IMR-90 (cell line): ENCODE measurements at regions not wholly inside any gene's neighbourhood (a gene's known extent, or its start where the extent isn't known, plus 50 kb on each side); places are given as distances from the start of the nearest gene placed in this dataset.

ENCODE experiments used
- ATAC-seq: fragments of 200-7000 bp; cut with Tn5 transposase; 2 replicates; pipeline ENCODE4 v1.9.1; 2020; ENCODE audit warnings: low read depth, mild to moderate bottlenecking, moderate library complexity
- BruUV-seq: library from RNA; stranded (reverse); fragments of 400-500 nt; replicated peaks from 2 replicates; lab custom pipeline; 2021; lab: Mats Ljungman, UMichigan
- CTCF ChIA-PET: fragments of 300-600 bp; formaldehyde crosslinking; extraction: SDS; loops from one replicate; lab custom pipeline; 2021; ENCODE audit warnings: antibody characterized with exemption; lab: Yijun Ruan, JAX
- POLR2A ChIA-PET: fragments of 300-600 bp; sonication (Branson Sonifier 250); formaldehyde crosslinking; loops from one replicate; lab custom pipeline; 2022; ENCODE audit warnings: antibody characterized with exemption; ENCODE audit not compliant: unreplicated experiment; lab: Charles Lee
- DNase-seq: peaks from one replicate; pipeline ENCODE4 v3.0.0; 2013
- H2AFZ ChIP-seq: replicated peaks from 2 replicates; pipeline ENCODE3; 2013; ENCODE audit warnings: low read length, mild to moderate bottlenecking; ENCODE audit not compliant: poor library complexity
- H2AK5ac ChIP-seq: 2 replicates; pipeline ENCODE4 v1.6.1; 2013; ENCODE audit warnings: low read depth, low read length, inconsistent platforms
- H2AK9ac ChIP-seq: replicated peaks from 2 replicates; pipeline ENCODE3; 2013; ENCODE audit warnings: mild to moderate bottlenecking, low read depth, low read length, moderate library complexity; ENCODE audit not compliant: poor library complexity
- H2BK120ac ChIP-seq: 2 replicates; pipeline ENCODE4 v1.6.1; 2013; ENCODE audit warnings: low read depth, low read length, inconsistent platforms
- H2BK15ac ChIP-seq: 3 replicates; pipeline ENCODE4 v1.6.1; 2013; ENCODE audit warnings: low read depth, low read length, inconsistent platforms
- H2BK20ac ChIP-seq: 2 replicates; pipeline ENCODE4 v1.6.1; 2013; ENCODE audit warnings: low read depth, mild to moderate bottlenecking, inconsistent platforms, low read length, moderate library complexity
- H2BK5ac ChIP-seq: 2 replicates; pipeline ENCODE4 v1.6.1; 2013; ENCODE audit warnings: mild to moderate bottlenecking, low read depth, low read length, inconsistent platforms; ENCODE audit not compliant: poor library complexity, severe bottlenecking
- H3K14ac ChIP-seq: replicated peaks from 2 replicates; pipeline ENCODE4 v1.6.1; 2013; ENCODE audit warnings: low read depth, low read length, inconsistent platforms
- H3K18ac ChIP-seq: 2 replicates; pipeline ENCODE4 v1.6.1; 2013; ENCODE audit warnings: low read depth, low read length, control low read depth
- H3K23ac ChIP-seq: 2 replicates; pipeline ENCODE4 v1.6.1; 2013; ENCODE audit warnings: low read depth, low read length, inconsistent platforms
- H3K27ac ChIP-seq: 2 replicates; pipeline ENCODE4 v1.5.1; 2013; ENCODE audit warnings: mild to moderate bottlenecking, control low read depth, low read length; ENCODE audit not compliant: insufficient read depth
- H3K27me3 ChIP-seq: 2 replicates; pipeline ENCODE4 v1.6.1; 2013; ENCODE audit warnings: low read length; ENCODE audit not compliant: control insufficient read depth, insufficient read depth
- H3K36me3 ChIP-seq: 2 replicates; pipeline ENCODE4 v1.6.1; 2013; ENCODE audit warnings: low read length, mixed read lengths; ENCODE audit not compliant: control insufficient read depth, insufficient read depth
- H3K4ac ChIP-seq: 2 replicates; pipeline ENCODE4 v1.6.1; 2013; ENCODE audit warnings: low read depth, low read length, inconsistent platforms
- H3K4me1 ChIP-seq: 2 replicates; pipeline ENCODE4 v1.6.1; 2013; ENCODE audit warnings: low read length, mixed read lengths; ENCODE audit not compliant: control insufficient read depth, insufficient read depth
- H3K4me2 ChIP-seq: 2 replicates; pipeline ENCODE4 v1.6.1; 2013; ENCODE audit warnings: low read depth, mild to moderate bottlenecking, control low read depth, low read length, moderate library complexity
- H3K4me3 ChIP-seq: 2 replicates; pipeline ENCODE4 v1.5.1; 2013; ENCODE audit warnings: low read depth, mild to moderate bottlenecking, control low read depth, low read length, moderate library complexity; ENCODE audit not compliant: insufficient read depth
- H3K56ac ChIP-seq: 2 replicates; pipeline ENCODE4 v1.6.1; 2013; ENCODE audit warnings: low read length, inconsistent platforms; ENCODE audit not compliant: insufficient read depth; ENCODE audit errors: extremely low read depth
- H3K79me1 ChIP-seq, 2 experiments: 2 replicates each; pipeline ENCODE4 v1.6.1; 2013; ENCODE audit warnings: low read length in 2 of 2, inconsistent platforms in 1 of 2, low read depth in 1 of 2
- H3K9ac ChIP-seq: 2 replicates; pipeline ENCODE4 v1.6.1; 2013; ENCODE audit warnings: low read depth, low read length, control low read depth
- H3K9me1 ChIP-seq: 2 replicates; pipeline ENCODE4 v1.6.1; 2013; ENCODE audit warnings: low read length, inconsistent platforms; ENCODE audit not compliant: insufficient read depth
- H3K9me3 ChIP-seq: 2 replicates; pipeline ENCODE4 v1.6.1; 2013; ENCODE audit warnings: low read length; ENCODE audit not compliant: control insufficient read depth, insufficient read depth
- H4K20me1 ChIP-seq: 2 replicates; pipeline ENCODE4 v1.6.1; 2013; ENCODE audit warnings: low read length, inconsistent platforms; ENCODE audit not compliant: insufficient read depth
- H4K5ac ChIP-seq: 2 replicates; pipeline ENCODE4 v1.6.1; 2013; ENCODE audit warnings: mild to moderate bottlenecking, low read depth, low read length, control low read depth
- H4K8ac ChIP-seq, 2 experiments: 2 replicates each; pipeline ENCODE4 v1.6.1; 2013; ENCODE audit warnings: low read depth in 2 of 2, low read length in 2 of 2, control low read depth in 1 of 2, inconsistent platforms in 1 of 2
- H4K91ac ChIP-seq: 2 replicates; pipeline ENCODE4 v1.6.1; 2013; ENCODE audit warnings: low read depth, low read length, inconsistent platforms; ENCODE audit not compliant: insufficient read depth
- BHLHE40 ChIP-seq: fragments of 150-350 bp; IDR thresholded peaks from 2 replicates; pipeline ENCODE4 v1.6.1; 2016; ENCODE audit warnings: mild to moderate bottlenecking, low read depth, low read length
- CEBPB ChIP-seq: IDR thresholded peaks from 2 replicates; pipeline ENCODE4 v1.6.1; 2012; ENCODE audit warnings: low read depth, low read length, improper control_type of control experiment
- CHD1 ChIP-seq: IDR thresholded peaks from 2 replicates; pipeline ENCODE4 v1.6.1; 2012; ENCODE audit warnings: low read depth, low read length, improper control_type of control experiment
- CTCF ChIP-seq: conservative IDR thresholded peaks from 2 replicates; pipeline ENCODE4 v1.5.1; 2012; ENCODE audit warnings: mild to moderate bottlenecking, low read depth, low read length, improper control_type of control experiment
- ELK1 ChIP-seq: fragments of 150-350 bp; IDR thresholded peaks from 2 replicates; pipeline ENCODE4 v1.6.1; 2016; ENCODE audit warnings: low read depth, mild to moderate bottlenecking, low read length, moderate library complexity, borderline replicate concordance
- FOS ChIP-seq: fragments of 150-350 bp; IDR thresholded peaks from 2 replicates; pipeline ENCODE4 v1.6.1; 2016; ENCODE audit warnings: low read depth, low read length
- MAFK ChIP-seq: IDR thresholded peaks from 2 replicates; pipeline ENCODE4 v1.6.1; 2012; ENCODE audit warnings: low read depth, low read length, improper control_type of control experiment
- MAZ ChIP-seq: IDR thresholded peaks from 2 replicates; pipeline ENCODE4 v1.6.1; 2012; ENCODE audit warnings: low read depth, mild to moderate bottlenecking, low read length, improper control_type of control experiment, moderate library complexity, borderline replicate concordance
- MXI1 ChIP-seq: IDR thresholded peaks from 2 replicates; pipeline ENCODE4 v1.6.1; 2012; ENCODE audit warnings: low read depth, mild to moderate bottlenecking, low read length, moderate library complexity, borderline replicate concordance
- NFE2L2 ChIP-seq: fragments of 150-350 bp; IDR thresholded peaks from 2 replicates; pipeline ENCODE4 v1.6.1; 2016; ENCODE audit warnings: low read depth, mild to moderate bottlenecking, low read length
- POLR2A ChIP-seq: IDR thresholded peaks from 2 replicates; pipeline ENCODE4 v1.6.1; 2012; ENCODE audit warnings: mild to moderate bottlenecking, low read depth, low read length
- RAD21 ChIP-seq: IDR thresholded peaks from 2 replicates; pipeline ENCODE4 v1.6.1; 2012; ENCODE audit warnings: low read length, improper control_type of control experiment
- RCOR1 ChIP-seq: IDR thresholded peaks from 2 replicates; pipeline ENCODE4 v1.6.1; 2012; ENCODE audit warnings: mild to moderate bottlenecking, low read length, improper control_type of control experiment; ENCODE audit not compliant: insufficient replicate concordance
- RFX5 ChIP-seq: IDR thresholded peaks from 2 replicates; pipeline ENCODE4 v1.8.0; 2012; ENCODE audit warnings: low read depth, mild to moderate bottlenecking, low read length, moderate library complexity
- SMC3 ChIP-seq: fragments of 150-350 bp; IDR thresholded peaks from 2 replicates; pipeline ENCODE4 v1.6.1; 2016; ENCODE audit warnings: low read depth, mild to moderate bottlenecking, antibody characterized with exemption, low read length, moderate library complexity
- WGBS, 2 experiments: methylation state at CpG; one replicate each; pipeline versions ENCODE4 v1.1.5 to v1.1.7; 2013; ENCODE audit warnings: missing lambda C conversion rate in 2 of 2; ENCODE audit not compliant: insufficient read length in 1 of 2; ENCODE audit errors: extremely low coverage in 2 of 2; 5-methylcytosine and 5-hydroxymethylcytosine counted together
- dilution Hi-C: fragments of 300-500 bp; cut with HindIII; formaldehyde crosslinking; loops from one replicate; pipeline ENCODE4 v1.14.3; 2018; ENCODE audit warnings: low sequenced_read_pairs; ENCODE audit not compliant: unreplicated experiment
- in situ Hi-C: fragments of 300-500 bp; cut with MboI; formaldehyde crosslinking; loops from 3 replicates; pipeline ENCODE4 v1.14.3; 2019; ENCODE audit warnings: low sequenced_read_pairs, inconsistent platforms, mixed read lengths
- intact Hi-C: fragments of 100-400 bp; cut with micrococcal nuclease; formaldehyde crosslinking; loops from 2 replicates; pipeline ENCODE4 v1.10.0; 2022
- TF ChIP-seq, protein P1 (sequence below): fragments of 150-350 bp; IDR thresholded peaks from 2 replicates; pipeline ENCODE4 v1.6.1; 2017; ENCODE audit warnings: mild to moderate bottlenecking, antibody characterized with exemption, low read length, low read depth

DNA sequence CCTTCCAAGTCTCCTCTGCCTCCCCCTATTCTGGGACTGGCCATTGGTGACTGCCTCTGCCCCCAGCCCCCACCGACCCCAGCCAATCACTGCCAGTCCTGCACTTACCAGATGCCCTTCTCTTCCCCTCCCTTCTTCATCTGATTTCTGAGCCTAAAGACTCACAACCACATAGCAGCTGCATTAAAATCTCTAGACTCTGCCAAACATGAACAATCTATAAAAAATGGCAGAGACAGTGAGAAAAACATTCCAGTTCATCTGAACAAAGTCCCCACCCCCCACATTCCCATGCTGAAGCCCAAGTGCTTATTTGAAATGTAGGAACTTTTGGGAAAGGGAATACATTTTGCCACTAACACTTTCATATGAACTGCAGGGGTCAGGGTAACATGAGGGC is 60.8 kb downstream of the KCTD12 start:
- Histone ChIP-seq H3K9me3 (no peaks in the 10 kb centered on the region), H2BK5ac (no peak overlapping the region), H4K91ac (no peak overlapping the region), H4K8ac (no peak overlapping the region), H3K27me3 (no peaks in the 10 kb centered on the region), H3K18ac (peak overlapping the region; percentile 24; the same call in 1 of the 2 replicates), H2AK9ac (no peak overlapping the region), H2AK5ac (no peak overlapping the region), H3K27ac (no peak overlapping the region), H3K9ac (no peak overlapping the region), H3K79me1 (no peaks in the 10 kb centered on the region), H2BK120ac (no peak overlapping the region), H3K4me3 (no peak overlapping the region), H3K36me3 (no peaks in the 10 kb centered on the region), H2AFZ (no peak overlapping the region), H3K9me1 (no peaks in the 10 kb centered on the region), H3K14ac (no peak overlapping the region), H2BK20ac (no peak overlapping the region), H3K4ac (no peak overlapping the region), H3K23ac (no peak overlapping the region), H3K56ac (no peak overlapping the region), H3K4me1 (peaks cover 6% of the 10 kb centered on the region), H4K5ac (peak overlapping the region; percentile 20; the same call in 1 of the 2 replicates), H3K4me2 (no peak overlapping the region; the same call in 1 of the 2 replicates), H4K20me1 (no peaks in the 10 kb centered on the region), H2BK15ac (no peak overlapping the region)
- intact Hi-C loops (no loop called here), dilution Hi-C loops (no loop called here), in situ Hi-C loops (no loop called here)
- BruUV-seq = no TSS peak
- DNase-seq = peak; percentile 33
- no CpG with 5 or more reads among the region's 1 CpG for WGBS, 2 experiments
- CTCF ChIA-PET = no interaction called here
- ATAC-seq = peak; percentile 65
- TF ChIP-seq CHD1 (no peak), RAD21 (no peak), RCOR1 (no peak), POLR2A (no peak), NFE2L2 (no peak), MXI1 (no peak), BHLHE40 (no peak), SMC3 (no peak), MAZ (no peak), MAFK (no peak), RFX5 (no peak), ELK1 (no peak), CEBPB (no peak), CTCF (no peak), FOS (no peak)
- TF ChIP-seq, protein P1, sequence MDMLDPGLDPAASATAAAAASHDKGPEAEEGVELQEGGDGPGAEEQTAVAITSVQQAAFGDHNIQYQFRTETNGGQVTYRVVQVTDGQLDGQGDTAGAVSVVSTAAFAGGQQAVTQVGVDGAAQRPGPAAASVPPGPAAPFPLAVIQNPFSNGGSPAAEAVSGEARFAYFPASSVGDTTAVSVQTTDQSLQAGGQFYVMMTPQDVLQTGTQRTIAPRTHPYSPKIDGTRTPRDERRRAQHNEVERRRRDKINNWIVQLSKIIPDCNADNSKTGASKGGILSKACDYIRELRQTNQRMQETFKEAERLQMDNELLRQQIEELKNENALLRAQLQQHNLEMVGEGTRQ = no peak
- POLR2A ChIA-PET = no interaction called here
